PC-9 (cell line): ENCODE measurements at regions not wholly inside any gene's neighbourhood (a gene's known extent, or its start where the extent isn't known, plus 50 kb on each side); places are given as distances from the start of the nearest gene placed in this dataset.

Experiments
- BruUV-seq: library from RNA; stranded (reverse); fragments of 400-500 nt; replicated peaks from 2 replicates; lab custom pipeline; 2021; lab: Mats Ljungman, UMichigan
- CTCF ChIA-PET: fragments of 300-600 bp; sonication (Branson Sonifier 250); formaldehyde crosslinking; loops from one replicate; lab custom pipeline; 2022; ENCODE audit warnings: antibody characterized with exemption; lab: Charles Lee
- POLR2A ChIA-PET: fragments of 300-600 bp; sonication (Branson Sonifier 250); formaldehyde crosslinking; loops from one replicate; lab custom pipeline; 2022; ENCODE audit warnings: antibody characterized with exemption; ENCODE audit not compliant: unreplicated experiment; lab: Charles Lee
- DNase-seq, 2 experiments: peaks; one replicate each; pipeline versions ENCODE4 v3.0.0 to v3.0.0-alpha.2; 2015 to 2022; ENCODE audit warnings: mixed read lengths in 1 of 2
- H2AFZ ChIP-seq: fragments of 200-600 bp; sonication (generic); 2 replicates; pipeline ENCODE4 v1.8.1; 2017; ENCODE audit warnings: antibody characterized with exemption
- H3F3A ChIP-seq: fragments of 200-600 bp; sonication (generic); 2 replicates; pipeline ENCODE4 v1.8.1; 2017; ENCODE audit warnings: antibody characterized with exemption, mild to moderate bottlenecking, low read depth; ENCODE audit not compliant: insufficient read depth
- H3K27ac ChIP-seq: fragments of 200-600 bp; sonication (generic); 2 replicates; pipeline ENCODE4 v1.6.1; 2016; ENCODE audit warnings: mixed run types
- H3K27me3 ChIP-seq: fragments of 200-600 bp; sonication (generic); 2 replicates; pipeline ENCODE4 v1.6.1; 2016; ENCODE audit warnings: low read depth, mixed run types; ENCODE audit not compliant: insufficient read depth
- H3K36me3 ChIP-seq: fragments of 200-600 bp; sonication (generic); 2 replicates; pipeline ENCODE4 v1.6.1; 2016; ENCODE audit warnings: low read depth, mixed run types
- H3K4me1 ChIP-seq: fragments of 200-600 bp; sonication (generic); replicated peaks from 2 replicates; pipeline ENCODE4 v1.6.1; 2016; ENCODE audit warnings: mixed run types; ENCODE audit not compliant: insufficient read depth
- H3K4me2 ChIP-seq: fragments of 200-600 bp; sonication (generic); 2 replicates; pipeline ENCODE4 v1.6.1; 2017; ENCODE audit warnings: mixed run types
- H3K4me3 ChIP-seq: fragments of 200-600 bp; sonication (generic); 2 replicates; pipeline ENCODE4 v1.6.1; 2016; ENCODE audit warnings: mixed run types
- H3K79me2 ChIP-seq: fragments of 200-600 bp; sonication (generic); 2 replicates; pipeline ENCODE4 v1.6.1; 2017; ENCODE audit warnings: low read depth, mixed run types
- H3K9me2 ChIP-seq: fragments of 200-600 bp; sonication (generic); 2 replicates; pipeline ENCODE4 v1.8.1; 2017; ENCODE audit warnings: mild to moderate bottlenecking; ENCODE audit not compliant: insufficient read depth
- H3K9me3 ChIP-seq: fragments of 200-600 bp; sonication (generic); 2 replicates; pipeline ENCODE4 v1.8.1; 2016; ENCODE audit warnings: low read depth; ENCODE audit not compliant: insufficient read depth
- H4K20me1 ChIP-seq: fragments of 200-600 bp; sonication (generic); 2 replicates; pipeline ENCODE4 v1.8.1; 2017; ENCODE audit not compliant: insufficient read depth
- EZH2 ChIP-seq: fragments of 200-600 bp; sonication (generic); IDR thresholded peaks from 2 replicates; pipeline ENCODE4 v1.8.0; 2017; ENCODE audit warnings: antibody characterized with exemption, low read depth
- intact Hi-C: fragments of 100-400 bp; cut with micrococcal nuclease; formaldehyde crosslinking; loops from one replicate; pipeline ENCODE4 v1.10.0; 2022; ENCODE audit not compliant: unreplicated experiment
- TF ChIP-seq, protein P1 (sequence below): fragments of 200-600 bp; sonication (generic); conservative IDR thresholded peaks from 2 replicates; pipeline ENCODE4 v1.6.1; 2017; ENCODE audit warnings: mixed run types, antibody characterized with exemption, mild to moderate bottlenecking, moderate library complexity

- ChIA-PET CTCF (no interaction called here), POLR2A (no interaction called here)
- no peak overlapping the region for H3K4me2 ChIP-seq
- H3K4me1 ChIP-seq, result no peaks in the 10 kb centered on the region
- intact Hi-C loops, result no loop called here
- no peaks in the 10 kb centered on the region for H3F3A ChIP-seq
- no peak for DNase-seq
- H3K4me3 ChIP-seq, result no peak overlapping the region
- H3K9me3 ChIP-seq, result no peaks in the 10 kb centered on the region
- H3K27ac ChIP-seq, result no peak overlapping the region
- BruUV-seq, result no TSS peak
- no peaks in the 10 kb centered on the region for H4K20me1 ChIP-seq
- H2AFZ ChIP-seq, result no peak overlapping the region
- H3K27me3 ChIP-seq, result peaks cover 73% of the 10 kb centered on the region
- H3K36me3 ChIP-seq, result no peaks in the 10 kb centered on the region
- H3K9me2 ChIP-seq, result no peaks in the 10 kb centered on the region
- H3K79me2 ChIP-seq, result no peaks in the 10 kb centered on the region
- no peak for TF ChIP-seq EZH2
- TF ChIP-seq, protein P1, sequence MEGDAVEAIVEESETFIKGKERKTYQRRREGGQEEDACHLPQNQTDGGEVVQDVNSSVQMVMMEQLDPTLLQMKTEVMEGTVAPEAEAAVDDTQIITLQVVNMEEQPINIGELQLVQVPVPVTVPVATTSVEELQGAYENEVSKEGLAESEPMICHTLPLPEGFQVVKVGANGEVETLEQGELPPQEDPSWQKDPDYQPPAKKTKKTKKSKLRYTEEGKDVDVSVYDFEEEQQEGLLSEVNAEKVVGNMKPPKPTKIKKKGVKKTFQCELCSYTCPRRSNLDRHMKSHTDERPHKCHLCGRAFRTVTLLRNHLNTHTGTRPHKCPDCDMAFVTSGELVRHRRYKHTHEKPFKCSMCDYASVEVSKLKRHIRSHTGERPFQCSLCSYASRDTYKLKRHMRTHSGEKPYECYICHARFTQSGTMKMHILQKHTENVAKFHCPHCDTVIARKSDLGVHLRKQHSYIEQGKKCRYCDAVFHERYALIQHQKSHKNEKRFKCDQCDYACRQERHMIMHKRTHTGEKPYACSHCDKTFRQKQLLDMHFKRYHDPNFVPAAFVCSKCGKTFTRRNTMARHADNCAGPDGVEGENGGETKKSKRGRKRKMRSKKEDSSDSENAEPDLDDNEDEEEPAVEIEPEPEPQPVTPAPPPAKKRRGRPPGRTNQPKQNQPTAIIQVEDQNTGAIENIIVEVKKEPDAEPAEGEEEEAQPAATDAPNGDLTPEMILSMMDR, result no peak
Measured at GRCh38 chr9:134266418-134266817, 59.8 kb upstream of the RXRA start.

GRCh38 chr9:134267305-134267880 lies 58.9 kb upstream of the RXRA start:
- Histone ChIP-seq H3K27ac (no peak overlapping the region), H3K4me3 (no peak overlapping the region), H3F3A (no peaks in the 10 kb centered on the region), H3K4me2 (no peak overlapping the region), H3K9me3 (no peaks in the 10 kb centered on the region), H3K79me2 (no peaks in the 10 kb centered on the region), H3K36me3 (no peaks in the 10 kb centered on the region), H3K4me1 (no peaks in the 10 kb centered on the region), H3K27me3 (peaks cover 78% of the 10 kb centered on the region), H3K9me2 (no peaks in the 10 kb centered on the region), H2AFZ (no peak overlapping the region), H4K20me1 (no peaks in the 10 kb centered on the region)
- POLR2A ChIA-PET, result no interaction called here
- intact Hi-C loops, result no loop called here
- BruUV-seq, result no TSS peak
- DNase-seq, result no peak
- TF ChIP-seq EZH2, result no peak
- TF ChIP-seq, protein P1, result no peak
- CTCF ChIA-PET, result interaction anchor here (0.6 kb wide), 1 partner anchor 61 kb away, joined by 3 read pairs; no protein-coding TSS in a partner anchor

DNA sequence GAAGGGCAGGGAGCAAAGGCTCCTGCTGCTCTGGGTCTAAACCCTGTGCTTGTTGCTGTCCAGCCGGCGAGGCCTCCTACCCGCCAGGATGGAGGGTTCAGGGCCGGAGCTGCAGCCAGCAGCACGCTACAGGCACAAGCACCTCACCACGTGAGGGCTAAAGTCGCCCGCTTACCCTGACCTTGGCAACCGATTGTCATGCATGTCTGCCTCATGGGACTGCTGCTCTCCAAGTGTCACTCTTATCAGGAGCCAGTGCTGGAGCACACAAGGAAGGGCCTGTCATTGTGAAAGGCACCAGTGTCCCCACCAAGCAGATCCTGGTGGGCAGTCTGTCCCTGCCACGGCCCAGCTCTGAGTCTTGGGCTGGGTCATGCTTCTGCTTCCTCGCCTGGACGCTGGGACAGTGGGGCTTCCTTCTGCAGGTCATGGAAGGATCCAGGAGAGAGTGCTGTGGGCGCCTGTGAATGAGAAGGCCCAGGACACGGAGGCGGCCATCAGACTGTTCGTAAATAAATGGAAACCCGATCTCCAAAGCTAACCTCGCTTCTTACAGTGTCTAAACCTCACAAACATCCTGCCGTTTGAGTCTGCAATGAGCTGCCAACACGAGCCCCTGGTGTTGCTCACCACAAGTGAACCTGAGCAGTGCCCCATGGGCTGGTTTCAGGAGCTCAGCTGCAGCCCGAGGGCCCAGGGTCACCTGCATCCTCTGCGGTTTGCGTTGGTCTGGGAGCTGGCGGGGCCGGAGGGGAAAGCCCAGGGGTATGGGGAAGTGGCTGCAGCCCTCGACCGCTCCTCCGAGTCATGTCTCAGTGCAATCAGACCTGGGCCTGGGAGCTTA lies 58.2 kb upstream of the RXRA start:
- intact Hi-C loops, result no loop called here
- no peak overlapping the region for H3K4me3 ChIP-seq
- no peaks in the 10 kb centered on the region for H3K9me3 ChIP-seq
- H3K4me1 ChIP-seq, result no peaks in the 10 kb centered on the region
- H3K27ac ChIP-seq, result no peak overlapping the region
- POLR2A ChIA-PET, result no interaction called here
- no TSS peak for BruUV-seq
- H3F3A ChIP-seq, result no peaks in the 10 kb centered on the region
- peak in 1 of 2 experiments; percentile 48 for DNase-seq
- CTCF ChIA-PET, result no interaction called here
- H3K36me3 ChIP-seq, result no peaks in the 10 kb centered on the region
- TF ChIP-seq, protein P1, result no peak
- TF ChIP-seq EZH2, result no peak
- no peak overlapping the region for H3K4me2 ChIP-seq
- no peaks in the 10 kb centered on the region for H3K79me2 ChIP-seq
- no peaks in the 10 kb centered on the region for H4K20me1 ChIP-seq
- H3K9me2 ChIP-seq, result no peaks in the 10 kb centered on the region
- peaks cover 85% of the 10 kb centered on the region for H3K27me3 ChIP-seq
- no peak overlapping the region for H2AFZ ChIP-seq
